Body of pancreas (tissue), 4 donors: ENCODE measurements at regions not wholly inside any gene's neighbourhood (a gene's known extent, or its start where the extent isn't known, plus 50 kb on each side); places are given as distances from the start of the nearest gene placed in this dataset.

ENCODE experiments used
- POLR2A ChIP-seq, 3 donors: fragments of 450-650 bp; IDR thresholded peaks; one replicate each; pipeline ENCODE4 v1.6.1; 2016; ENCODE audit warnings: antibody characterized with exemption in 3 of 3, mild to moderate bottlenecking in 2 of 3
- TF ChIP-seq, protein P1 (sequence below), 7 experiments: fragments of 450-650 bp in 4 of 7; fragments of 200-600 bp in 3 of 7; sonication (generic) in 3 of 7; IDR thresholded peaks; one replicate each; pipeline ENCODE4 v1.5.1; 2016 to 2019; ENCODE audit warnings: antibody characterized with exemption in 7 of 7

DNA sequence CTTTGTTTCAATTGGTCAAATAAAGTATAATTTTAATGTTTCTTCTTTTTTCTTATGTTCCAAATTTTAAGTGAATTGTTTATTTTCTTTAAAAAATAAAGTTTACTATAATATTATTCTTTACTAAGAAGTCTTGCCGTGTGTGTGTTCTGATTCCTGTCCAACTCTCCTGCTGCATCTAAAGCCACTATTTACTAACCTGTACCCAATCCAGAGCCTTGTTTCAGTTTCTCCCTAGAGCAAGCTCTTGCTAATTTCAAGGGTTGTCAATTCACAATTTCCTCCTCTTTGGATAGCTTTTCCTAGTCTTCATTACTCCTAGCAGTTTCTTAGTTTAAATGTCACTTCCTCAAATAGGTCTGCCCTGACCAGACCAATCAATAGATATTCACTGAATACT, 314.9 kb upstream of the SEMA3A start:
- TF ChIP-seq, protein P1, sequence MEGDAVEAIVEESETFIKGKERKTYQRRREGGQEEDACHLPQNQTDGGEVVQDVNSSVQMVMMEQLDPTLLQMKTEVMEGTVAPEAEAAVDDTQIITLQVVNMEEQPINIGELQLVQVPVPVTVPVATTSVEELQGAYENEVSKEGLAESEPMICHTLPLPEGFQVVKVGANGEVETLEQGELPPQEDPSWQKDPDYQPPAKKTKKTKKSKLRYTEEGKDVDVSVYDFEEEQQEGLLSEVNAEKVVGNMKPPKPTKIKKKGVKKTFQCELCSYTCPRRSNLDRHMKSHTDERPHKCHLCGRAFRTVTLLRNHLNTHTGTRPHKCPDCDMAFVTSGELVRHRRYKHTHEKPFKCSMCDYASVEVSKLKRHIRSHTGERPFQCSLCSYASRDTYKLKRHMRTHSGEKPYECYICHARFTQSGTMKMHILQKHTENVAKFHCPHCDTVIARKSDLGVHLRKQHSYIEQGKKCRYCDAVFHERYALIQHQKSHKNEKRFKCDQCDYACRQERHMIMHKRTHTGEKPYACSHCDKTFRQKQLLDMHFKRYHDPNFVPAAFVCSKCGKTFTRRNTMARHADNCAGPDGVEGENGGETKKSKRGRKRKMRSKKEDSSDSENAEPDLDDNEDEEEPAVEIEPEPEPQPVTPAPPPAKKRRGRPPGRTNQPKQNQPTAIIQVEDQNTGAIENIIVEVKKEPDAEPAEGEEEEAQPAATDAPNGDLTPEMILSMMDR (IDR thresholded peaks at IDR 0.05), result no peak
- no peak for TF ChIP-seq POLR2A (IDR thresholded peaks at IDR 0.05)
